Nephron (organoid): ENCODE measurements at regions not wholly inside any gene's neighbourhood (a gene's known extent, or its start where the extent isn't known, plus 50 kb on each side); places are given as distances from the start of the nearest gene placed in this dataset.
"Not testable (repeated sequence)": the region's sequence is repeated elsewhere in the genome, so short reads cannot be mapped to it uniquely, and the experiment has no call there.

ENCODE experiments used
- H3K27ac Mint-ChIP-seq, 3 experiments: 2 replicates each; pipeline ENCODE4 v1.8.0; 2020; ENCODE audit warnings: mixed read lengths in 3 of 3, mild to moderate bottlenecking in 2 of 3, moderate library complexity in 1 of 3
- H3K27me3 Mint-ChIP-seq: 2 replicates; pipeline ENCODE4 v1.8.0; 2021; ENCODE audit warnings: low read depth, mild to moderate bottlenecking, moderate library complexity, mixed read lengths
- H3K36me3 Mint-ChIP-seq: 2 replicates; pipeline ENCODE4 v1.8.0; 2020; ENCODE audit warnings: low read depth, mixed read lengths
- H3K4me1 Mint-ChIP-seq: 2 replicates; pipeline ENCODE4 v1.8.0; 2020; ENCODE audit warnings: mixed read lengths
- H3K4me3 Mint-ChIP-seq, 3 experiments: 2 replicates each; pipeline ENCODE4 v1.8.0; 2020; ENCODE audit warnings: mild to moderate bottlenecking in 3 of 3, mixed read lengths in 3 of 3, moderate library complexity in 2 of 3
- H3K9me3 Mint-ChIP-seq: 2 replicates; pipeline ENCODE4 v1.8.0; 2020; ENCODE audit warnings: mixed read lengths
- CTCF ChIP-seq, 3 experiments: fragments of 200-600 bp; sonication (generic); IDR thresholded peaks; one replicate each; pipeline ENCODE4 v1.5.0; 2021; ENCODE audit warnings: antibody characterized with exemption in 3 of 3; ENCODE audit not compliant: unreplicated experiment in 3 of 3

DNA sequence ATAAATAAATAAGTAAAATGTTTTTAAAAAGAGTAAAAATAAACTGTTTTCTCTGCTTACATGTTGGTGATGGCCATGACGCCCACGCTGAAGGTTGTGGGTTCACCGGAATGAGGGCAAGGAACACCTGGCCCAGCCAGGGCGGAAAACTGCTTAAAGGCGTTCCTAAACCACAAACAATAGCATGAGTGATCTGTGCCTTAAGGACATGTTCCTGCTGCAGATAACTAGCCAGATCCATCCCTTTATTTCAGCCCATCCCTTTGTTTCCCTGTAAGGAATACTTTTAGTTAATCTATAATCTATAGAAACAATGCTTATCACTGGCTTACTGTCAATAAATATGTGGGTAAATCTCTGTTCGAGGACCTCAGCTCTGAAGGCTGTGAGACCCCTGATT lies 63.3 kb upstream of the CEP78 start:
- not testable (repeated sequence) for H3K27ac Mint-ChIP-seq, H3K4me1 Mint-ChIP-seq, H3K27me3 Mint-ChIP-seq, H3K4me3 Mint-ChIP-seq, H3K36me3 Mint-ChIP-seq
- peaks cover 20% of the 10 kb centered on the region for H3K9me3 Mint-ChIP-seq

DNA sequence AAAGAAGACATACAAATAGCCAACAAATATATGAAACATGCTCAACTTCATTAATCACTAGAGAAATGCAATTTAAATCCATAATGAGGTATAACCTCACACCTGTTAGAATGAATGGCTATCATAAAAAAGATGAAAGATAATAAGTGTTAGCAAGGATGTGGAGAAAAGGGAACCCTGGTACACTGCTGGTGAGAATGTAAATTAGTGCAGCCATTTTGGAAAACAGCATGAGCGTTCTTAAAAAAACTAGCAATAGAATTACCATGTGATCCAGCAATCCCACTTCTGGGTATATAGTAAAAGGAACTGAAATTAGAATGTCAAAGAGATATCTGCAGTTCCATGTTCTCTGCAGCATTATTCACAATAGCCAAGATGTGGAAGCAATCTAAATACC lies 64.2 kb upstream of the CEP78 start:
- no peak overlapping the region for H3K27ac Mint-ChIP-seq
- H3K9me3 Mint-ChIP-seq, result peaks cover 20% of the 10 kb centered on the region
- H3K4me3 Mint-ChIP-seq, result no peak overlapping the region
- H3K4me1 Mint-ChIP-seq, result no peaks in the 10 kb centered on the region
- TF ChIP-seq CTCF (IDR thresholded peaks at IDR 0.05; ENCODE audit: unreplicated experiment in 3 of 3), result no peak
- H3K27me3 Mint-ChIP-seq, result no peaks in the 10 kb centered on the region
- no peaks in the 10 kb centered on the region for H3K36me3 Mint-ChIP-seq

DNA sequence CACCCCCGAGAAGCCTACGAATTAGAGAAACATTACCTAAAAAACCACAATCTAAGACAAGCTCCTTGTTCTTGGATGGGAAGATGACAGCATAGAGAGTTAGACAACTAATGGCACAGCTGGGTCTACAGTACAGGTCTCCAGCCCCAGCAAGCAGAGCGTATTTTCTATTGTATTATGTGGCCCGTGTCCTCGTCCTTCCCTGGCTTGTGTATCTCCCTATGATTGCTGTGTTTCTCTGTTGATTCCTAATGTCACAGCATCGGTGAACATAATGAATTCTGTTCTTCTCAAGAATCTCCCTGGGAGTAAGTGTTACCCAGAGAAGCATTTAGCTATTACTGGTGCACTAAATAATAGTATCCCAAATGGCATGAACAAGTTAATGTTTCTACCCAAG lies 66.8 kb upstream of the CEP78 start:
- Mint-ChIP-seq H3K36me3 (no peaks in the 10 kb centered on the region), H3K9me3 (peaks cover 25% of the 10 kb centered on the region), H3K4me1 (no peaks in the 10 kb centered on the region), H3K4me3 (no peak overlapping the region), H3K27ac (no peak overlapping the region), H3K27me3 (no peaks in the 10 kb centered on the region)
- no peak for TF ChIP-seq CTCF (IDR thresholded peaks at IDR 0.05; ENCODE audit: unreplicated experiment in 3 of 3)

DNA sequence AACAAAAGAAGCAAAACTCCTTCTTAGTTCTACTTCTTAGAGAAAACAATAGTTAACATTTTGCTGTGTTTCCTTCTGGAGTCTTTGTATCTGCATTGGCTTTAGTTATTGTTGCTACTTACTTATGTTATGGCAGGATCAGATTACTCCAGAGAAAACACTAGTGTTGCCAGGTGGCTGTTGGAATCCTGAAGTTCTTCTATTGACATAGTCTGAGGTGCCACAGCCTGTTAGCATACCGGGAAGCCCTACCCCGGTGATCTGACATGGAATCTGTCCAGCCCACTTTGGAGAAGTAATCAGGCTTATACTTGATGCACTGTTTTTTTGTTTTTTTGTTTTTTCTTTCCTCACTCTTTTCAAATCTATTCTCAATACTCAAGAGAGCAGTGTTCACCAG lies 68.5 kb upstream of the CEP78 start:
- TF ChIP-seq CTCF (IDR thresholded peaks at IDR 0.05; ENCODE audit: unreplicated experiment in 3 of 3), result no peak
- Mint-ChIP-seq H3K36me3 (peaks cover 4% of the 10 kb centered on the region), H3K4me1 (no peaks in the 10 kb centered on the region), H3K27ac (no peak overlapping the region), H3K27me3 (no peaks in the 10 kb centered on the region), H3K9me3 (peaks cover 25% of the 10 kb centered on the region), H3K4me3 (no peak overlapping the region)

DNA sequence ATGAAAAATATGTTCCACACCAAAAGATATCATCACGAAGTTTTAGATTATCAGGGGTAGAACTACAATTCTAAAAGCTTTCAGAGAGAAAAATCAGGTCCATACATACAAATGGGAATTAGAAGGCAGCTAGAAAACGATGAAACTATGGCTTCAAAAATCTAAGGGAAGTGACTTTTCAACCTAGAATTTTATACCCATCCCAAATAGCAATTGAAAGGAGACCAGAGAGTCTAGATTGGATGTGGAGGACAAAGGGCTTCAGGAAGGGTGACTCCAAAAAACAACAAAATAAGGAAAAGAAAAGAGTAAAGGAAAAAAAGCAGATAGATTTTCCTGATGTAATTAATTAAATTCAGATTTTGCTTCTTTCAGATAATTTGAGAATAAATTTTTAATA lies 72.0 kb upstream of the CEP78 start:
- Mint-ChIP-seq H3K9me3 (peaks cover 20% of the 10 kb centered on the region), H3K4me3 (no peak overlapping the region), H3K27me3 (no peaks in the 10 kb centered on the region), H3K27ac (no peak overlapping the region), H3K4me1 (no peaks in the 10 kb centered on the region), H3K36me3 (peaks cover 4% of the 10 kb centered on the region)
- no peak for TF ChIP-seq CTCF (IDR thresholded peaks at IDR 0.05; ENCODE audit: unreplicated experiment in 3 of 3)

DNA sequence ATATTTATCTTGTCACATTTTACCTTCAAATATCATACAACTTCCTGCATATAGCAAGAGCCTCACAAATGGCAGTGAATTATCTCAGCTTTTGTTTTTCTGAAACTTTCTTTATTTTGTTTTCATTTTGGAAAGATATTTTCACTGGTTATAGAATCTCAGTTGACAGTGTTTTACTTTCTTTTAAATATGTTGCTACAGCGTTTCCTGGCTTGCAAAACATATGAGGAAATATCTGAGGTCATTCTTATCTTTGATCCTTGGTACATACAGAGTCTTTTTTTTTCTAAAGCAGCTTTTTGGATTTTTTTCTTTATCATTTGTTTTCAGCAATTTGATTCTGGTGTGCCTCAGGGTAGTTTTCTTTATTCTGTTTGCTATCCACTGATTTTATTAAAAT lies 77.6 kb upstream of the CEP78 start:
- no peaks in the 10 kb centered on the region for H3K4me1 Mint-ChIP-seq
- H3K4me3 Mint-ChIP-seq, result no peak overlapping the region
- no peak overlapping the region for H3K27ac Mint-ChIP-seq
- H3K9me3 Mint-ChIP-seq, result peaks cover 15% of the 10 kb centered on the region
- TF ChIP-seq CTCF (IDR thresholded peaks at IDR 0.05; ENCODE audit: unreplicated experiment in 3 of 3), result no peak
- H3K27me3 Mint-ChIP-seq, result no peaks in the 10 kb centered on the region
- peaks cover under 1% of the 10 kb centered on the region for H3K36me3 Mint-ChIP-seq

DNA sequence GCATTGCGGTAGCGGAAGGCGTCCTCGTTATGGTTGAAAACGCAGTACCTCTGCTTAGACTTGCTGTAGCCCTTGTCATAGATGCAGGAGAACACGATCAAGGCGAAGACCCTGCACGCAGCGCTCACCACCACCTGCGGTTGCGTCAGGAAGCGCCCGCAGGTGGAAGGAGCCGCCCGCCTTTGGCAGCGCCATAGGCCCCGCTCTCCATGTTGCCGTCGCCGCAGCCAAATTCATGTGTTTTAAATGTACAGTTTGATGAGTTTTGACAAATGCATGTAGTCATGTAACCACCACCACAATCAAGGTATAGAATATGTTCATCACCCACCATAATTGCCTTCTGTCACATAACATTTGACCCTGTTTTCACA lies 84.9 kb upstream of the CEP78 start:
- H3K4me3 Mint-ChIP-seq, result no peak overlapping the region
- no peaks in the 10 kb centered on the region for H3K36me3 Mint-ChIP-seq
- H3K27ac Mint-ChIP-seq, result no peak overlapping the region
- no peaks in the 10 kb centered on the region for H3K4me1 Mint-ChIP-seq
- H3K9me3 Mint-ChIP-seq, result no peaks in the 10 kb centered on the region
- TF ChIP-seq CTCF (IDR thresholded peaks at IDR 0.05; ENCODE audit: unreplicated experiment in 3 of 3), result no peak
- no peaks in the 10 kb centered on the region for H3K27me3 Mint-ChIP-seq
